Stimulated activated CD8-positive, alpha-beta memory T cell treated with anti-CD3 and anti-CD28 coated beads, Interleukin-2, amount 100 ng/mL, for 48 hours (primary cell): ENCODE measurements at regions not wholly inside any gene's neighbourhood (a gene's known extent, or its start where the extent isn't known, plus 50 kb on each side); places are given as distances from the start of the nearest gene placed in this dataset.

Source experiments
- DNase-seq, 2 donors: peaks; one replicate each; pipeline ENCODE4 v3.0.0-alpha.2; 2020; ENCODE audit warnings: low read depth in 2 of 2

DNA sequence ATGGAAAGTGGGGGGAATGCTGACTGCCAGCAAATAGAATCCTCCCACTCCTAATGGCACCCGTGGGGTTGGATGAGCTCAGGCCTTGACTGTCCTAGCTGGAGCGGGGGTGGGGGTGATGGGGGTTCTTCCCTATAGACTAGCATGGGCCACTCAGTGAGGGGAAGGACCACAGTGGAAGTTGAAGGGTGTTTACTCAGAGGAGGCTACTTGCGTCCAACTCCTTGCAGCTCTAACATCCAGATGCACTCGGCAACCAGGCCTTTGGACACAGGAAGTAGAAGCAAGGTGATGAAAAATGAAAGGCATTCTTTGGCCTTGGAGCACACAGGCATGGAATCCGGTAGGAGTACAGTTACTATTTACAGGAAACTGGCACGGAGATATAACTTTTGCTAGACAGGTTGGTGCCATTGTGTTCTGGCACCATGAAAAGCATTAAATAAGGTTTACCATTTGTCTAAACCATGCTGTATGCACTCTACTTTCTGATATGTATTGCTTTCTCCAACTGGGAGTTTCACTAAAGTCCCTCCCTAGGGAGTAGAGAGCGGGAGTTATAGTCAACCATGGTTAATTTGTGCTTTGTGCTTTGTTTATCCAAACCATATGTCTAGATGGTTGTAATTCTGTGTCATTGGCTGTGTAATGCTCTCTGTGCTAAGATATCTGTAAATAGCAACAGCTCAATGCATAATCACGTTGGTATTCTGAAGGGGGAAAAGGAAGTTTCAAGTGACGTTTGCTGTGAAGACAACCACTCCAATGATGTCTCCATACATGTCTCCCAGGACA is 125.3 kb downstream of the TSHZ3 start:
- DNase-seq, result no peak

DNA sequence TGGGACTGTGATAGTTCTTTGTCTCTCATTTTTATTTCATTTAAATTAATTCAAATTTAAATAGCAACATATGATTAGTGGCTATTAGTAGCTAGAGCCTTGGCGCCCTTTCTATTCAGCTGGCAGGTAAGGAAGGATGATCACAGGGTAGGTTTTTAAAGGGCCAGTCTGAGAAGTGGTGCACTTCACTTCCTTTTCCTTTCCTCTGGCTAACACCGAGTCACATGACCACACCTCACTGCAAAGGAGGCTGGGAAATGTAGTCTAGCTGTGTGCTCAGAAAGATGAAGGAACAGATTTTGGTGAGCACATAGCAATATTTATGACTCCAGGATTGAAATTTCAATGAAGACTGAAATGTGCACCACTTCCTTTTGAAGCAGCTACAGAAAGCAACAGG is 128.7 kb downstream of the TSHZ3 start:
- DNase-seq, result no peak

DNA sequence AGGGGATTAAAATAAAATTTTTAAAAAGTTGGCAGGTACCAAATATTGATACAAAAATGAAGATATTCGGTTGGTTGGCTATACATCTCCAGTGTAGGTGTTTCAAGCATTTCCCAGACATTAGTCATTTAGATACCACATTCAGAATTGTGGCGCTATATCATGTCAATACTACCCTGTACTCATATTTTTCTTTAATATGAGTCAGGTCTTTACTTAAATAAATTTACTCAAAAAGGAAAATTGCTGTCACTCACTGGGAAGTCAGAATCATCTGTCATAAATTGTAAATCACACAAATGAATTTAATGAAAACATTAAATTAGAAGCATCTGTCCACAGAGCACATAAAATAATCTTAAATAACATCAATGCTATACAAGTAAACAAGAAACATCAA is 134.2 kb downstream of the TSHZ3 start:
- no peak for DNase-seq

DNA sequence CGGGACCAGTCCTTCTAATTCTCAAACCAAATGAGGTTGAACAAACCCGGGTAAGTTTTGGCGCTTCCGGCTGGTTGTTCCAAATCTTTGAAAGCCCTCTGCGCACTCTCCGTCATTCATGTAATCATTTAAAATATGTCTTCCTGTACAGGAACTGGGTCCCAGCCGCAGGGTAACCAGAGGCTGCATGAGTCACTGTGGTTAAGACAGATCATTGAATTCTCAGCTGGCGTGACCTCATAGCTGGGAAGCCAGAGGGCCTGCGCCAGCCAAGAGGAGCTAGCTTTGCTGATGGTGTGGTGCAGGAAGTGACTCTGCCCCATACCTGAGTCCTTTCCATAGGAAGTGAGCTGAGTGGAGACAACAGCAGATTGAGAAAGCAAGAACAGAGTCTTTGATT is 135.2 kb downstream of the TSHZ3 start:
- DNase-seq, result peak; percentile 73 to 75

DNA sequence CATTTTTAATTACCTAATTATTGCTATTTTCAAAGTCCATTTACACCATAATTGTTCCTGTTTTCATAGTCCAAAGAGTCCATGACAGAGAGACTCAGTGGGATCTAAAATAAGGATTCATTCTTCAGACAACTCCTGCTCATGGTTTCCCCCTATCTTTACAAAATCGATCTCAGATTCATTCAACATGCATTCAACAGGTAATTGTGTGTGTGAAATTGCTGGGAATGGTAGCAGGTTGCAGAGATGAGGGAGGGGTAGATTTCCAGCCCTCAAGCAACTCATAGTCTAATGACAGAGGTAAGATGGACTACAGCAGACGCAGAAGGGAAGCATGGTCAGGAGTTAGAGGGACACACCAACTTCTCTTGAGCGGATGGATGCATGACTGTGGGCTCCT is 138.1 kb downstream of the TSHZ3 start:
- no peak for DNase-seq

DNA sequence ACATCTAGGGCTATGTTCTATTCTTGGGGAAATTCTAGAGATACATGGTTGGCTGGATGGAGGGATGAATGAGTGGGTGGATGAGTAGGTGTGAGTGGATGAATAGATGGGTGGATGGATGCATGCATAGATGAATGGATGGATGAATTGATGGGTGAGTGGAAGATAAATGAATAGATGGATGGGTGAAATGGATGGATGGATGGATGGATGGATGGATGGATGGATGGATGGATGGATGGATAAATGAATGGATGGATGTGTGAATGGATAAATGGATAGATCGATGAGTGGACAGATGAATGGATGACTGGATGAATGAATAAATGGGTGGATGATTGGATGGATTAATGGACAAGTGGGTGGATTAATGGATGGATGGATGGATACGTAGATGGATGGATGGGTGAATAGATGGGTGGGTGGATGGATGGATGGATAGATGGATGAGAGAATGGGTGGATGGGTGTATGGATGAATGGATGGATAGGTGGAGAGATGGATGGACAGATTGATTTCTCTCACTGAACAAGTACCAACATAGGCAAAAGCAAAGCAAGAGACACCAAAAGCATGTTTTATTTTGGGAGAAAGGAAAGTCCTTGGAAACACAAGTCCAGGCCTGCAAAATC is 143.2 kb downstream of the TSHZ3 start:
- DNase-seq, result no peak

DNA sequence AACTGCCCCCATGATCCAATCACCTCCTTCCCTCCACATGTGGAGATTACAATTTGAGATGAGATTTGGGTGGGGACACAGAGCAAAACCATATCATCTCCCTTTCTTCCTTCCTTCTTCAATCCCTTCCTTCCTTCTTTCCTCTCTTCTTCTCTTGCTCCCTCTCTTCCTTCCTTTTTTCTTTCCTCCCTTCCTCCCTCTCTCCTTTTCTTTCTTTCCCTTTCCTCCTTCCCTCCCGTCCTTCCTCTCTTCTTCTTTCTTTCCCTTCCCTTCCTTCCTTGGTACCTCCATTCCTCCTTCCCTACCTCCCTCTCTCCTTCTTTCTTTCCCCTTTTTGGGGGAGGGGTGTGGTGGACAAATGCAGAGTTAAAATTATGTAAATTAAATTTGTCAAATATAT is 145.1 kb downstream of the TSHZ3 start:
- no peak for DNase-seq

DNA sequence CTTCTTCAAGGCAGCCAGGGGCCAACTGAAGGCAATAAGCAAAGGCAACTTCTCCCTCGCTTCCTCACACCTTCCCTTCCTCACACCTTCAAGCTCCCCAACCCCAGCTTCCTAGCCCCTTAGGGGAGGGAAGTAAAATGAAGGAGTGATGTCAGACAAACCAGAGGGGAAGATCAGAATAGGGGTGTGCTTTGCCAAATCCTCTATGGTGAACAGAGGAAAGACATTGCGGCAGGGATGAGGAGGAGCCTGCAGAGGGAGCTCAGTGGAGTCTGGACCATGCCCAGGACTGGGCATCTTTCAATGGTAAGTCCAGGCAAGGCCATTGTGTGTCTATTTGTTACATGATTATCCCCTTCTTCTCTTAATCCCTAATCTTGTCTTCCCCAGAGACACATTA is 164.0 kb downstream of the TSHZ3 start:
- no peak for DNase-seq

DNA sequence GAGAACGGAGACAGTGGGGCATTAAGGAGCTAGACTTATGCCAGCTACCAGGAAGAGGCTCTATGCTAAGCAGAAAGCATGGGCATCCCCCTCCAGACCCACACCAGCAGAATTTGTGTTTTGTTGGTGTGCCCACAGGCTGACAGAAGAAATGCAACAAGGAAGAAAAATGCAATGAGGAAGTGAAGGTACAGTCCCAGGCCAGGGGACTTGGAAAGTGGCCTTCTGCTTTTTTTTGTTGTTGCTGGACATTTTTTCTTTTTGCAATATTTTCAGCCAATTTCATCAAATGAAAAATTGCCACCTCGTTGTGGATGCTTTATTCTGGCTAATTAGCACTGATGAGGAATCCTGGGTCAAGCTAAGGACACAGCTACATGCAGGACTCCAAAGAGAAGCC is 167.7 kb downstream of the TSHZ3 start:
- DNase-seq, result no peak

DNA sequence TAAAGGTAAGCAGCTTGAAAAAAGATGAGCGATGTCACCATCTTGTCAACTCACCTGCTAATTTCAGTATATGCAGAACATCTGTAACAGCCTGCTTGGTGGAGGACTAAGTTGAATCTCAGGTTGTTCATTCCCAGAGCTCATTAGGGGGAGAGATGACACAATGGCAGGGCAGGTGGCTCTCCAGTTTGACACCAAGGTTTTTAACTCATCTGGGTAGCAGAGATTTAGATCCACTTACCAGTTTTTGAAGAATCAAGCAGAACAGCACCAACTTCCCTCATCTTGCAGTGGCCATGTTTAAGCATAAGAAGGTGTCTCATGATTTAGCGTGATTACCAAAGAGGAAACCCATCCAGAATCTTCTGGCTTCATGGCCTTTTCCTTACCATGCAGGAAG is 168.3 kb downstream of the TSHZ3 start:
- DNase-seq, result no peak

DNA sequence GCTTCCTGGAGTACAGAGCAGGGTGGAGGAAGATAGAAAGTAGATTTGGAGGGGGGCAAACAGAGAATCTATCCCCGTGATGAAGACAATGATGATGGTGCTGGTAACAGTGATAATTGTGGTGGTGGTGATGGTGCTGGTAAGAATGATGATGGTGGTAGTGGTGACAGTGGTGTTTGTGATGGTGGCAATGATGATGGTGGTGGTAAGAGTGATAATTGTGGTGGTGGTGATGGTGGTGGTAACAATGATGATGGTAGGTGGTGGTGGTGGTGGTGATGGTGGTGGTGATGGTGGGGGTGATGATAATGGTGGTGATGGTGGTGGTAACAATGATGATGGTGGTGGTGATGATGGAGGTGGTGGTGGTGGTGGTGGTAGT is 169.8 kb downstream of the TSHZ3 start:
- no peak for DNase-seq

DNA sequence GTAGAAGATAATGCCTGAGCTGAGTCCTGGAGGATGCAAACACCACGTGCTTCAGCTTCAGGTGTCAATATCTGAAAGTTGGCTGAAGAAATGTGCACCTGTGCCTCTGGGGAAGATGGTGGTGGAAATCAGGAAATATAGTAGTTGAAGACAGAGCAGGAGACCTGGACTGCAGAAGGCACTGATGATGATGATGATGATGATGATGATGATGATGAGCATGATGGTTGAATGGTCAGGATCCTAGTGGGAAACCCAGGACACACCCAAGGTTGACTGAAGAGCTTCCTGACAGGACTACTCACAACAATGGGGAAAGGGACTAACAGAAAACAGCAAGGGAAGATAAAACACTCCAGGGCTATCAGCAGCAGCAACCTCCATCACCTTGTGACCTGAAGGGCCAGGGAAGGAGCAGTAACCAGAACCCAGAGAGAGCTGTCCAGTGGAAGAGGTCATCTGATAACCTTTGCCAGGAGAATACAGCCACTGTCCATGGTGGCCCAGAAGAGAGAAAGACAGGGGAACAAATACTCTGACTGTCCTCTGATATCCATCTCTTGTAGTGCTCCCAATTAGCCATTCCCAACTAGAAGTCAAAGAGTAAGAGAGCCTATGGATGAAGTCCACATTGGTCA is 170.3 kb downstream of the TSHZ3 start:
- DNase-seq, result no peak

DNA sequence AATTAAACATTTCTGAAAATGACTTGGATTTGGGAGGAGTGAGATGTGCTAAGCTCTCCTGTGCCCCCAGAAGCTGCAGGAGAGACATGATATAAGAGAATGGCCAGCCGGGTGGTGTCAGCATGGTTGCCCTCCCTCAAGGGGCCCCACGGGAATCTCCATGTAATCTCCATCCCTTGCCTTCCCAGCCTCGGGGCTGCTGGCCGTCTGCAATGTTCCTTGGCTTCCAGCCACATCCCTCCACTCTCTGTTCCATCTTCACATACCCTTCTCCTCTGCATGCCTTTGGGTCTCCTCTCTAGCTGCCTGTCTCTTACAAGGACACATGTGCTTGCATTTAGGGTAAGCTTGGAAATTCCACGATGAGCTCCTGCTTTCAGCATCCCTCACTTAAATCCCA is 172.0 kb downstream of the TSHZ3 start:
- no peak for DNase-seq

DNA sequence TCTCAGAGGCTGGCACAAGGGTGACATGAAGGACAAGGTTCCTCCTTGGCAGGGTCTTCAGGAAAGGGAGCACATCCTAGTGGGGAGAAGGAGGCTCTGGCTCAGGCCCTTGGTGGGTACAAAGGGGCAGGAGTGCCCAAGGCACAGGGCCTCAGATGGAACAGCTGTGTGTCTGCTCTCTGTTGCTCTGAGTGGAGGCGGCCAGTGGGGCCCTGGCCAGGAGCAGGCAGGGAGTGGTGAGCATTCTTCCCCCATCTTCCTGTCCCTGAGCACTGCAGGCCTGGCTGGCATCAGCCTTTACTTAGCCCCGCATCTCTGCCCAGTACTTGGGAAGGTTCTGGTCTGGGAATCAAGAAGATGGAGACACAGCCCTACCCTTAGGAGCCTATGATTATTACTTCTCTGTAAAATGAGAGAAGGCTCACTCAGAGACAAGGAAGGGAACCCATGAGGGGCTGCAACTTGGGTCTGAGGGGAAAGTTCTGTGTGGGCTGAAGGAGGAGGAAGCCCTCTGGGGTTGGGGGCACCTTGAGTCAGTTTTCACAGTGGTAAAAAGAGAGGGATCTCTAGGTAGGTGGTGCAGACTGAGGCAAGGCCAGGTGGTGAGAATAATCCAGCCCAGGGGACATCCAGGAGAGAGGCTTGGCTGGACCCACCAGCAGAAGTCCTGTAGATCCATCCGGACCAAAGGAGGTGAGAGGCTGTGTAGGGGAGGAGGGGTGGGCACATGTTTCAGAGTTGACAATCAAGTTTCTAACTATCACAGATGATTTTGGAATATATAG is 173.5 kb downstream of the TSHZ3 start:
- no peak for DNase-seq

DNA sequence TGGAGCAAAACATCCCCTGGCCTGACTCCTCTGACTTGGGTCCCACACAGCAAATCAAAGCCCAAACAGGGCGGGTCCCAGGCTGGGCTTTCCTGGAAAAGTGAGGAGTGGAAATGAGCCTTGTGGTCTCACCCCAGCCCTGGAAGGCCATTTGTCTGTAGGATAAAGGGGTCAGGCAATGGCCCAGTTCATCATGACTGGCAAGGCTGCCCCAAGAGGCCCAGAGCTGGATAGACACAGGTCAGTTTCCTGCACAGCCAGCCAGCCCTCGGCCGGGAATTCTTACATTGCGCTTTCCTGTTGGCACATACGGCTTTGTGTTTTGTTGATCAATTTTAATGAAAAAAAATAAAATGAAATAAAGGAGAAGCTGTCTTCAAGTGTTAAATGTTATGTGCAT is 174.3 kb downstream of the TSHZ3 start:
- no peak for DNase-seq

DNA sequence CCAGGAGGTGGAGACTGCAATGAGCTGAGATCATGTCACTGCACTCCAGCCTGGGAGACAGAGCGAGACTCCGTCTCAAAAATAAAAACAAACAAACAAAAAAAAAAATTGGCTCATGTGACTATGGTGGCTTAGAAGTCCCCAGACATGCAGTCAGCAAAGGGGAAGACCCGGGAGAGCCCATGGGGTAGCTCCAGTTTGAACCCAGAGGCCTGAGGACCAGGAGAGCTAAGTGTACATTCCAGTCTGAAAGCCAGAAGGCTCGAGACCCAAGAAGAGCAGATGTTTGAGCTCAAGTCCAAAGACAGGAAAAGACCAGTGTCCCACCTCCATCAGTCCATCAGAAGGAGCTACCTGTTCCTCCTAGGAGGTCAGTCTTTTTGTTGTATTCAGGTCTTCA is 175.2 kb downstream of the TSHZ3 start:
- no peak for DNase-seq

DNA sequence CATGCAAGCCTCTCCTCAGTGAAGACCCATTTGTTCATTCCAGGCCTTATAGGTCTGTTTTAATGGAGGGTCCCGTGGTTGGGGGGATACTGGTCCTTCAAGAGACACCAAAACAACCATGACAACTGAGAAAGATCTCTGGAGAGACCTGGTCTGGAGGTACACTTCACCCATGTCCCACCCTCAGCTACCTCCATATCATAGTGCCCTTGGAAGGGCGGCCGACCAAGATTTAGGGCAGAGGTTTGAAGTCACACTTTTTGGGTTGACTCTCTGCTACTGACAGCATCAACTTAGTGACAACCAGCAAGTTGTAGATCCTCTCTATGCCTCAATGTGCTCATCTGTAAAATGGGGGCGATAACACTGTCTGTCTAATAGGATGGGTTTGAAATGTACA is 177.3 kb downstream of the TSHZ3 start:
- no peak for DNase-seq

DNA sequence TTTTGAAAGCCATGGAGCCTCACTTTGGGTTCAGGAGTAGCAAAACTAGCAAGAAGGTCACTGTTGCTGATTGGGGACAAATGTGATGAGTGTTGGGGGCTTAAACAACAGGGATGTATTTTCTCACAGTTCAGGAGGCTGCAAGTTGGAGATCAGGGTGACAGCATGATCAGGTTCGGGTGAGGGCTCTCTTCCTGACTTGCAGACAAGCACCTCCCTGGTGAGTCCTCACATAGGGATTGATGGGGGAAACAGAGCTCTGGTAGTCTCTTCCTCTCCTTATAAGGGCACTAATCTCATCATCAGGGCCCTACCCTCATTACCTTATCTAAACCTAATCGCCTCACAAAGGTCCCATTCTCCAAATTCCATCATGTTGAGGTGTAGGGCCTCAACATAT is 179.2 kb downstream of the TSHZ3 start:
- no peak for DNase-seq

DNA sequence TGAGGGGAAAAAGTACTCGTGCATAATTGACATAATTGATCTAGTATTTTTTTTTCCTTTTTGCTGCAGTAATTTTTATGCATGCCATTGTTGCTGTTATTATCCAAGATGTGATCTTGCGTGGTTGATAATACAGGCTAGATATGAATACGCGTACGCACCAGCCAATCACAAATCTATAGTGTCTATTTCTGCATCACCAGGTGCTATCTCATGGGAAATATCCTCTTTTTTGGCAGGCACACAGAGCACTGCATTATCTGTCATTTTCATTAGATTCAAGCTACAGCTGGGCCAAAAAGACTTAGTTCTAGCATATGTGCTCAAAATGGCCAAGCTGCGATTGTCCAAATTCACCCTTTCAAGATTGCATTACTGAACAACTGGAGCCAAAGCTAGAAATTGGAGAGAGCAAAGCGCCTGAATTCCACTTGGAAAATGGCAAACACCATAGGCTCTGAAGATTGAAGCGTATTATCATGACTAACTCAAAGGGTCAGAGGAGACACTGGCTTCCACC is 181.1 kb downstream of the TSHZ3 start:
- no peak for DNase-seq

DNA sequence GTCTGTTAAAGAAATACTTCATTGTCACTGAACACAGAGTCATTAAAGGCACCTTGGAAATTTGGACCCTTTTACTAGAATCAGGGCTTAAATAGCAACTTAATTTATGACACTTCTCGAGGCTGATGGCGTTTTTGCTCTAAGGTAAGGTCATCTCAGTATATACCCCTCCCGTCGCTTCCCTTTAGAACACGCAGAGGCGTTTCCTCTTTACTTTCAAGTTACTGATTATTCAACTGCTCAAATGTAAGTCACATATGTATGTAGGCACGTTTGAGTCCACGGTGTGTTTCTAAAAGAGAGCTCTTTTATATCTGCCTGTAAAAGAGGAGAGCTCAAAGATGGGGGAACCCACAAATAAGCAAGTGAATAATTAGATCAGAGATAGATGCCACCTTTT is 181.5 kb downstream of the TSHZ3 start:
- no peak for DNase-seq

DNA sequence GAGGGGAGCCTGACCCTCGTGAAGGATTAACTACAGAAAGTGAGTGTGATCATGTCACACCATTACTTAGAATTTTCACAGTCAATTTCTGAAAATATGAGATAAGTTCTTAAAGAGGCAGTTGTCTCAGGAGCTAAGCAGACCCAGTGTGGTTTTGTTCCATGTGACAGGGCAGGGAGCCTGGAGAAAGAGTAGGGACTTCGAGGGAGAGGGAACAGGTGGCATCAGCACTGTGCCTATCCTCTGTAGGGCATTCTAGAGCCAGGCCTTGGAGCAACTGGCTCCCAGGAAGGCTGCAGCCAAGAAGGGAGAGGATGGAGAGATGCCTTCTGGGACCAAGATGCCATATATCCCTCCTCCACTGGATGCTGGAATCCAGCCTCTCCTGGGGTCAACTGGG is 183.0 kb downstream of the TSHZ3 start:
- no peak for DNase-seq

DNA sequence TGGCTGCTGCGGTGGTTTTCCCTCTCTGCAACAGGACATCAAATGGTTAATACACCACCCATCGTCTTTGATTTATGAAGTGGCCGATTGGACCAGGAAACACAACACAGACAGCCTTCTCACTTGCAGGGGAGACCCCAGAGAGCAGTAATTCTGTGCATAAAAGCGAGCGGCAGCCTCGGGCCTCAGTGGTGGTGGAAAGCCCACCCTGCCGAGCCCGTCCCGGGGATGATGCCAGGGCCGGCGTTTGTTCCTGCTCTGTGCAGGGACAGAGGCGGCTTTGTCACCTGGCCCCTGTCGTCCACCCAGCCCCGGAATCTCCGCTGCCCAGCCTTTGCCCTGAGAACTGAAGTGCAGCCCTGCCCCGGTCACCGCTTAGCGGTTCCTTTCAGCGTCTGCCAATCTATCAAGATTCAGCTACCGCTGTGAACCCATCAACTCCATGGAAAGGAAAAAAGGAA is 184.4 kb downstream of the TSHZ3 start:
- DNase-seq, result no peak
